OCI-LY1 (cell line): ENCODE measurements at regions not wholly inside any gene's neighbourhood (a gene's known extent, or its start where the extent isn't known, plus 50 kb on each side); places are given as distances from the start of the nearest gene placed in this dataset.
A peak's percentile ranks its signal among the peaks of the same experiment; 100 is the strongest.

ENCODE experiments used
- EZH2 ChIP-seq: fragments of 200-600 bp; sonication (generic), shearing (Covaris generic); IDR thresholded peaks from 2 replicates; pipeline ENCODE4 v1.8.0; 2017; ENCODE audit warnings: borderline replicate concordance, mixed run types, mild to moderate bottlenecking, antibody characterized with exemption, low read length, moderate library complexity, mixed read lengths
- TF ChIP-seq, protein P1 (sequence below): fragments of 200-600 bp; sonication (generic), shearing (Covaris generic); IDR thresholded peaks from 2 replicates; pipeline ENCODE4 v1.5.1; 2017; ENCODE audit warnings: mild to moderate bottlenecking, antibody characterized with exemption, low read length, moderate library complexity, mixed read lengths

DNA sequence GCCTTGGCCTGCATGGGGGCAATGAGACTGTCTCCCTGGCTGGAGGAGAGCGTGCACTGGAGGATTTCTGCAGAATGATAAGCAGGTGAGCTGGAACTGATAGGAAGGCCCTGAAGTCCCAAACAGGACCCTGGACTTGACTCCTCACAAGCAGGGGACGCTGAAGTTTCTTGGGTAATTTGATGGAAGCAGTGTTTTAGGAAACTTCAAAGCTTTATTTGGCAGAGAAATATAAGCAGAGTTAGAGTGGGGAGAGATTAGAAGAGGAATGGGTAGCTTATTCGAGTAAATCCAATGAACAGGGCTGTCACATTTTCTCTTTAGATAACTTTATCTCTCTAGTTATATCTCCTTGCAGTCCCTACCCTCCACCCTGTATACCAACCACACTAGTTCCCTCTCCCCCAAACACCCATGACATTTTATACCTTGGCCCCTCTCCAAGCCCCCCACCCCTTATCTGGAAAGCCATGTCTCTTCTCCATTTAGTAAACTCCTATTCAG is 73.6 kb upstream of the IGFBP5 start:
- TF ChIP-seq, protein P1, sequence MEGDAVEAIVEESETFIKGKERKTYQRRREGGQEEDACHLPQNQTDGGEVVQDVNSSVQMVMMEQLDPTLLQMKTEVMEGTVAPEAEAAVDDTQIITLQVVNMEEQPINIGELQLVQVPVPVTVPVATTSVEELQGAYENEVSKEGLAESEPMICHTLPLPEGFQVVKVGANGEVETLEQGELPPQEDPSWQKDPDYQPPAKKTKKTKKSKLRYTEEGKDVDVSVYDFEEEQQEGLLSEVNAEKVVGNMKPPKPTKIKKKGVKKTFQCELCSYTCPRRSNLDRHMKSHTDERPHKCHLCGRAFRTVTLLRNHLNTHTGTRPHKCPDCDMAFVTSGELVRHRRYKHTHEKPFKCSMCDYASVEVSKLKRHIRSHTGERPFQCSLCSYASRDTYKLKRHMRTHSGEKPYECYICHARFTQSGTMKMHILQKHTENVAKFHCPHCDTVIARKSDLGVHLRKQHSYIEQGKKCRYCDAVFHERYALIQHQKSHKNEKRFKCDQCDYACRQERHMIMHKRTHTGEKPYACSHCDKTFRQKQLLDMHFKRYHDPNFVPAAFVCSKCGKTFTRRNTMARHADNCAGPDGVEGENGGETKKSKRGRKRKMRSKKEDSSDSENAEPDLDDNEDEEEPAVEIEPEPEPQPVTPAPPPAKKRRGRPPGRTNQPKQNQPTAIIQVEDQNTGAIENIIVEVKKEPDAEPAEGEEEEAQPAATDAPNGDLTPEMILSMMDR, result peak; percentile 14; the same call in 1 of the 2 replicates
- TF ChIP-seq EZH2, result no peak
